ELR (cell line): ENCODE measurements at regions not wholly inside any gene's neighbourhood (a gene's known extent, or its start where the extent isn't known, plus 50 kb on each side); places are given as distances from the start of the nearest gene placed in this dataset.

Experiments
- DNase-seq: peaks from one replicate; pipeline ENCODE4 v3.0.0-alpha.2; 2015; ENCODE audit warnings: low read depth

- DNase-seq: no peak
These were observed 67.3 kb upstream of the KMT2C start for GRCh38 chr7:152502813-152503790.

DNA sequence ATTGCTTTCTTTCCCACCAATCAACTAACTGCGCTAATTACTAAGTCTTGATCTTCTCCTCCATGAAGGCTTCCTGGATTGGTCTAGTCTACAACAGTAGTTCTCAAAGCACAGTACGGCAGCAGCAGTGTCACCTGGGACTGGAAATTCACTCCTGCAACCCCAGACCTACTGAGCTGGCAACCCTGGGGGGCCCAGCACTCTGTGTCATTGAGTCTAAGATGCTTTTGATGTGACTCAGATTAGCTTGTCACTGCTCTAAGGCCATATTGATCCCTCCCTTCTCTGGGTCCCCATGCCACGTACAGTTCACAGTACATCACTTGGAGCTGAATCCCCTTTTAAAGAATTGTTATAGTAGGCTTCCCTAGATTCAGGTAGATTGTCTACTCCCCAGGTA is 65.7 kb upstream of the KMT2C start:
- peak; percentile 7 for DNase-seq

DNA sequence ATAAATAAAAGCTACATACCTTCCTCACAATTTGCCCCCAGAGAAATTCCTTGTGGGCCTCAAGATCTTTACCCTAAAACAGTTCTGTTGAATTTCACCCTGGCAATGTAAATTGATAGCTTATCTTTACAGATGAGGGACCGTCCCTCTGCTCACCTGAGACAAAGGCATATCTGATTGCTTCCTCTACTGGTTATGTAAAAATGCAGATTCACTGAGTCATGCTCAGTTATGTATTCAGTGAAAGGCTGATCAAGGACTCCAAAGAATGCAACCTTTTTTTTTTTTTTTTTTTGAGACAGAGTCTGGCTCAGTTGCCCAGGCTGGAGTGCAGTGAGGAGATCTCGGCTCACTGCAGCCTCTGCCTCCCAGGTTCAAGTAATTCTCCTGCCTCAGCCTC is 64.2 kb upstream of the KMT2C start:
- peak; percentile 15 for DNase-seq

DNA sequence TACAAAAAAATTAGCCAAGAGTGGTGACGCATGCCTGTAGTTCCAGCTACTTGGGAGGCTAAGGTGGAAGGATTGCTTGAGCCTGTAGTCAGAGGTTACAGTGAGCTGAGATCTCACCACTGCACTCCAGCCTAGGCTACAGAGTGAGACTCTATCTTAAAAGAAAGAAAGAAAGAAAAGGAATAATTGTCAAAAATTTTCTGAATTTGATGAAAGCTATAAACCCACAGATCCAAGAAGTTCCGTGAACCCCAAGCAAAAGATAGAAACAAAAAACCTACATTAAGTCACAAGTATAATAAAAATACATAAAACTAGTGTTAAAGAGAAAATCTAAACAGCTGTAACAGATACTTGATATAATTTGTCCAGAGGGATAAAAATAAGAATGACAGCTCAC is 60.1 kb upstream of the KMT2C start:
- DNase-seq: no peak

GRCh38 chr7:152492952-152493351 is 57.1 kb upstream of the KMT2C start:
- DNase-seq: no peak

DNA sequence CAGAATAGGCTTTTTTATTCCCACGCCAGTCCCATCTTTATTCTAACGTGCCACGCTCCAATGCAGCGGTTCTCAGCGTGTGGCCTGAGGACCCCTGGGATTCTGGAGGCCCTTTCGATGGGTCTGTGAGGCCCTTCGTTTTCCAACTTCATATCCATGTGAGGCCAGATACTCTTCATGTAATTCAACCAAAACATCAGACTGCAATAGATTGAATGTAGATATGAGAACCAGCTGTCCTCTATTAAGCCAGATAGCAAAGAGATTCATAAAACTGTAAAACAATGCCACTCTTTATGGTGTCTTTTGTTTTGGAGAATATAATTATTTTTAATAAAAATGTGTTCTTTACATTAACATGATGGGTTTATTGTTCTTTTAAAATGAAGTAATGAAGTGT is 53.2 kb upstream of the KMT2C start:
- DNase-seq: no peak

GRCh38 chr7:152486968-152487367 is 51.2 kb upstream of the KMT2C start:
- no peak for DNase-seq

GRCh38 chr7:152485826-152486225 is 50.0 kb upstream of the KMT2C start:
- no peak for DNase-seq
